ENCODE measurements at regions not wholly inside any gene's neighbourhood (a gene's known extent, or its start where the extent isn't known, plus 50 kb on each side); places are given as distances from the start of the nearest gene placed in this dataset.

- Histone ChIP-seq H3K9me3 (no peaks in the 10 kb centered on the region), H3K36me3 (no peaks in the 10 kb centered on the region), H3K4me3 (no peak overlapping the region), H3K4me1 (peaks cover 0 to 12% (median 0%) of the 10 kb centered on the region in 4 donors), H3K27ac (no peak overlapping the region), H3K27me3 (no peaks in the 10 kb centered on the region)
- intact Hi-C loops (cut with DNase I; ENCODE audit: low total_unique reads) = no loop called here
- no peak for DNase-seq
- TF ChIP-seq CTCF (IDR thresholded peaks at IDR 0.05) = no peak
Measured at GRCh38 chr5:67462147-67462546, 265.5 kb upstream of the CD180 start.

- intact Hi-C loops (cut with DNase I; ENCODE audit: low total_unique reads) = no loop called here
- Histone ChIP-seq H3K4me3 (no peak overlapping the region), H3K27ac (no peak overlapping the region), H3K36me3 (no peaks in the 10 kb centered on the region), H3K27me3 (no peaks in the 10 kb centered on the region), H3K4me1 (no peaks in the 10 kb centered on the region), H3K9me3 (no peaks in the 10 kb centered on the region)
- no peak for DNase-seq
- TF ChIP-seq CTCF (IDR thresholded peaks at IDR 0.05) = no peak
Measured at GRCh38 chr5:67459253-67459652, 262.7 kb upstream of the CD180 start.

GRCh38 chr5:67455970-67456369 lies 259.4 kb upstream of the CD180 start:
- intact Hi-C loops (cut with DNase I; ENCODE audit: low total_unique reads) = no loop called here
- no peaks in the 10 kb centered on the region for H3K36me3 ChIP-seq
- TF ChIP-seq CTCF (IDR thresholded peaks at IDR 0.05) = no peak
- no peak overlapping the region for H3K4me3 ChIP-seq
- no peaks in the 10 kb centered on the region for H3K27me3 ChIP-seq
- H3K9me3 ChIP-seq = no peaks in the 10 kb centered on the region
- no peaks in the 10 kb centered on the region for H3K4me1 ChIP-seq
- no peak for DNase-seq
- H3K27ac ChIP-seq = no peak overlapping the region

- Histone ChIP-seq H3K4me3 (no peak overlapping the region), H3K36me3 (no peaks in the 10 kb centered on the region), H3K27me3 (no peaks in the 10 kb centered on the region), H3K4me1 (no peaks in the 10 kb centered on the region), H3K27ac (no peak overlapping the region), H3K9me3 (no peaks in the 10 kb centered on the region)
- intact Hi-C loops (cut with DNase I; ENCODE audit: low total_unique reads) = no loop called here
- no peak for TF ChIP-seq CTCF (IDR thresholded peaks at IDR 0.05)
- DNase-seq = no peak
Measured at GRCh38 chr5:67454957-67455561, 258.5 kb upstream of the CD180 start.

- no peak overlapping the region for H3K27ac ChIP-seq
- DNase-seq = no peak
- no peak for TF ChIP-seq CTCF (IDR thresholded peaks at IDR 0.05)
- H3K4me1 ChIP-seq = no peaks in the 10 kb centered on the region
- no peaks in the 10 kb centered on the region for H3K9me3 ChIP-seq
- no peak overlapping the region for H3K4me3 ChIP-seq
- intact Hi-C loops (cut with DNase I; ENCODE audit: low total_unique reads) = no loop called here
- H3K36me3 ChIP-seq = no peaks in the 10 kb centered on the region
- H3K27me3 ChIP-seq = no peaks in the 10 kb centered on the region
Measured at GRCh38 chr5:67453111-67453905, 256.7 kb upstream of the CD180 start.

All from tibial artery (tissue), 4 donors.